GM18508 (cell line): ENCODE measurements at regions not wholly inside any gene's neighbourhood (a gene's known extent, or its start where the extent isn't known, plus 50 kb on each side); places are given as distances from the start of the nearest gene placed in this dataset.

Source experiments
- ATAC-seq: cut with Tn5 transposase; IDR thresholded peaks from one replicate; pipeline ENCODE4 v1.9.1; 2021; ENCODE audit warnings: moderate number of reproducible peaks; ENCODE audit not compliant: insufficient read depth, unreplicated experiment

DNA sequence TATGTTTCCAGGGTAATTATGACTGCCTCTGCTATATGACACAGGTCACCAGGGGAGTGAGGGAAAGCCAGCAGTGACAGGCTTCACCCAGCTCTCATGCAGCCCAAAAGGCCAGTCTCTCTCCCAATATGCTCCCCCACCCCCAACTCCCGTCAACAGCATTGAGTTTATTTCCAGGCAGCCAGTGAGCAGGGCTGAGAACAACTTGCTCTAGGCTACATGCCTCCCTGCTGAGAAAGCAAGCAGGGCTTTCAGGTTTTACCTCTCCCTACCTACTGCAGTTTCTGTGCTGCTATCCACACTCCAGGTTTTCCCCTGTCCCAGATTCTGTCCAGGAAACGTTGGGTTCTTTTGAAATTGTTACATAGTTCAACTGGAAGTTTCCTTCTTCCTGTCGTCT is 291.4 kb downstream of the PABPC4L start:
- no peak for ATAC-seq

GRCh38 chr4:133903029-133903428 is 298.6 kb downstream of the PABPC4L start:
- ATAC-seq = no peak

DNA sequence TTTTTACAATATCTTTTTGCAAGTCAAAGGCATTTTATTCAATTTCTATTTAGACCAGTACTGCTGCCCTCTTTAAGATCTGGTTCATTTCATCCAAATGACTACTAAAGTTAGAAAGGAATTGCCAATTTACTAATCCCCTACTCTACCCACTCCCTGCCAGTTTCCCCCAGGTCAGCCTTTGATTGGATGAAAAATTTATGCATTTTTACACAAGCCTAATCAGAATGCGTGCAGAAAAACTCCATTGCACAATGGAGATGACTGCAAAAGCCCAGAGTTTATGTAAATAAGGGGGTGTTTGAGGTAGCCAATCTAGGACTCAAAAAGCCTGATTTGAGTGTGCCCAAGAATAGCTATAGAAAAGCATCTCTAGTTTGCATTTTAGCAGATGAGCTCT is 310.6 kb downstream of the PABPC4L start:
- no peak for ATAC-seq

- ATAC-seq = no peak
These were observed 313.9 kb downstream of the PABPC4L start for GRCh38 chr4:133887723-133888122.

GRCh38 chr4:133869486-133869885 is 332.1 kb downstream of the PABPC4L start:
- no peak for ATAC-seq

GRCh38 chr4:133868856-133869255 is 332.7 kb downstream of the PABPC4L start:
- ATAC-seq = no peak

GRCh38 chr4:133866328-133866699 is 335.3 kb downstream of the PABPC4L start:
- no peak for ATAC-seq

DNA sequence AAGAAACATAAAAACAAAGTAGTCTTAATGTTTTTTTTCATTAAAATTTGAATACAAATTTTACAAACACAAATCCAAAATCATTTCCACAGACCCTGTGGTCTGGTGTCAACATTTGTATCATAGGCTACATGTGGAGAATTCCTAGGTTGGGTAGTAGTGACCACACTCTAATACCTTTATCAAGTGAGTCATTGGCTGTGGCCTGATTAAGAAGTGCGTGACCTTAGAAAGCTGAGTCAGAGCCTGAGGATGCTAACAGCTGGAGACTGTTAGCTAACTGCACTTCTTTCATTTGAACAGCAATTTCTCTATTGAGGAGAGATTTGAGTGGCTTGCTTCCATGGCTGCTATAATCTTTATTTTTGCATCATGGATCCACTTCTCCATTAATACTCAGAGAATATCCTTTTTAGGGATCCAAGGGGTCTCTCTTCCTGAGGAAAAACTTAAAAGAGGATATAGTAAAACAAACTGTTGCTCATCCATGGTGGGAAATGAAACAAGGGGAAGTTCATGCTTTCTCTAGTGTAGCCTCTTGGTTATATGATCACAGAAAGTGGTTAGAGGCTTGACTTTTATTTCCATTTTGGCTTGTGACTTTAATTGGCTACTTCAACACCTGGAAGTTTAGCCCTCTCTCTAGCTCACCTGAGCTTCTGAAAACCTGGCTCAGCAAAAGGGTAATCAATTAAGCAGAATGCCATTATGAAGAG is 335.8 kb downstream of the PABPC4L start:
- no peak for ATAC-seq

- ATAC-seq = no peak
These were observed 338.4 kb downstream of the PABPC4L start for GRCh38 chr4:133863153-133863552.

GRCh38 chr4:133856731-133857355 is 344.7 kb downstream of the PABPC4L start:
- ATAC-seq = no peak

DNA sequence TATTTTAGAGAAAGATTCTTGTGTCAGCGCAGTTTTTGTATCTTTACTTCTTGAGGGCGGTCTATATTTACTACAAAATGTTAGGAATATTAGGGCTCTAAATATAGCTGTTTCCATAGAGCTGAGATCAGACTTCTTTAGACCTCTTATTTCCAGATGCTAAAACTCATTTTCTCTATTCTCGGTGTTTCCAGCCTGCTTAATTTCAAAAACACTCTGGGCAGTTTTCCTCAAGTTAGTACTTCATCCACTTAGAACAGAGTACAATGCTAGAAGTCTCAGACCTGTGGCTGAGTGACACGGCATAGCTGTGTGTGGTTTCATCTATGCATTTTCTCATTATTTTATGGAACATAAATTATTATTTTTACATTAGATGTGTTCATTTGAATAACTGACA is 346.6 kb downstream of the PABPC4L start:
- ATAC-seq = no peak

DNA sequence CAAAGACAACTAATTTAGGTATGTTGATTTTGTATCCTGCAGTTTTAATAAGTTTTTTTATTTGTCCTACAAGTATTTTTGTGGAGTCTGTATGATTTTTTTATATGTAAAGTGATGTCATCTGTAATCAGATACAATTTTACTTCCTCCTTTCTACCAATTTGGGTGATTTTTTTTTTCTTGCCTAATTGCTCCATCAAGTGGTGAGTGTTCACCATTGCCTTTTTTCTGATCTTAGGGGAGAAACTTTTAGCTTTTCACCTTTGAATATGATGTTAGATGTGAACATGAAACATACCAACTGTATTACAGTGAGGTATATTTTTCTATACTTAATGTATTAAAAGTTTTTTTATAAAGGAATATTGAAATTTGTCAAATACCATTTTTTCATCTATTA is 362.3 kb downstream of the PABPC4L start:
- no peak for ATAC-seq

- no peak for ATAC-seq
These were observed 378.4 kb downstream of the PABPC4L start for GRCh38 chr4:133823177-133823576.

DNA sequence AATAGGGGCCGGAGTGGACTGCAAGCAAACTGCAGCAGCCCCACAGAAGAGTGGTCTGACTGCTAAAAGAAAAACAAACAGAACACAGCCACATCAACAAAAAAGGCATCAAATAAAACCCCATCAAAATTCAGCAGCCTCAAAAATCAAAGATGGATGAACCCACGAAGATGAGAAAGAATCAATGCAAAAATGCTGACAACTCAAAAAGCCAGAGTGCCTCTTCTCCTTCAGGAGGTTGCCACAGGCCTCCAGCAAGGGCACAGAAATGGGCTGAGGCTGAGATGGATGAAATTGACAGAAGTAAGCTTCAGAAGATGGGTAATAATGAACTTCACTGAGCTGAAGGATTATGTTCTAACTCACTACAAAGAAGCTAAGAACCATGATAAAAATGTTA is 388.6 kb downstream of the PABPC4L start:
- no peak for ATAC-seq

DNA sequence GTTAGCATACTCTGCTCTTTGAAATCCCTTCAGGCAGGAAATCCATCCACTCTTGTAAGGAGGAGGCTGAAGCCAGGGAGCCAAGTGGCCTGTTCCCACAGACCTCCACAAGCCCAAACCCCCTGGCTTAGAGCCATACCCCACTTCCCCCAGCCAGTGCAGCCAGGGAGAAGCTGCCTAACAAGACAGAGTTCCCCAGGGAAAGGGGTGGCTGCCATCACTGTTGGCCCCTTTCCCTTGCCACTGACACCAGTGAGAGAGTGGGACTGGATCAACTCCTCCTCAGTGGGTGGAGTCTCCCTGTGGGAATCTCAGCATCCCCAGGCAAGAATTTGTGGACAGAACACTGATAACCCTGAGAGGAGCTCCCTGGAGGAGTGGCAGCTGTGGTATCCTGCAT is 389.4 kb downstream of the PABPC4L start:
- ATAC-seq = no peak

DNA sequence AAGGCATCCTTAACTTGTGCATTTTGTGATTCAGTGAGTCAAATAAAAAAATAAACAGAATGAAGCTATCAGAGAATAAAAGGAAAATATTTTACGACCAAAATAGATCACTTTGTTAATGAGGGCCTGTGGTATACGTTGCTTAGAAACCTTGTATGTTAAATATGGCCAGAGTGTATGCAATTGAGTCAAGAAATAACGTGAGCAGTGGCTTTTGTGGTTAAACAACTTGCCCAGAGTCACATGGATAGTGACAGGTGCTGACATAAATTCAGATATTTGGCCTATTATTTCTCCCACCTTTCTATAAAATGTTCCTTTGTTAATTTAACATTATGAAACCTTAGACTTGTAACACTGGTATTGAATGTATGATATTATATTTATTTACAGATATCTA is 393.4 kb downstream of the PABPC4L start:
- ATAC-seq = no peak

GRCh38 chr4:133803341-133803740 is 398.2 kb downstream of the PABPC4L start:
- ATAC-seq = no peak

DNA sequence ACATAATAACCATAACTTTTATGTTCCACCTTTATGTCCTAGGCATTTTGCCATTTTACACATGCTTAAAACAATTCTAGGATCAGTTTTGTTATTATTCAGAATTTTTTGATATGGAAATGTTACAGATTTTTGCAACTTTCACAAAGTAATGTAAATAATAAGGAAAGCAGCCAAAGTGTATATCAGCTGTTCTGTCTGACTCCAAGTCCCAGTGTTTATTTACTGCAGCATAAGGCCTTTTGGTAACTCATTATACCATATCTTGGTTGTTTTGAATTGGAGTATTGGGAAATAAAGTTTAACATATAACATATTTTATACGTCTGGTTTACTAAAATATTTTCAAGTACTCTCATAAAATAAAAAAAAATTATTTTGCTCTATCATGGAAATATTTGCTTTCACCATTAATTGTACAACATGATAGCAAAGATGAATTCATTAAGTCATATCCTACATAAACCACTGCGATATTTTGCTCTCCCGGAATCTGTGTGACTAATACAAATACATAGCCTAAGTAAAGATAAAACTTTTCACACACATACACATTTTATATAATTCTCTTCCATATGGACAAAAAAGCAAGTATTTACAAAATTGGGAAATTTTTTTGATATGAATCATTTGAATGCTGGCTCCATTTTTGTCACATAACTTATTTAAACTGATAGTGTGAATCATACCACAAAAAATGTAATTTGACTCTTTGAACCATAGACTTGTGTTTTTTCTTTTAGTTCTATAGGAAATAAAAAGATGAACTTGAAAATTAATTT is 399.0 kb downstream of the PABPC4L start:
- no peak for ATAC-seq

DNA sequence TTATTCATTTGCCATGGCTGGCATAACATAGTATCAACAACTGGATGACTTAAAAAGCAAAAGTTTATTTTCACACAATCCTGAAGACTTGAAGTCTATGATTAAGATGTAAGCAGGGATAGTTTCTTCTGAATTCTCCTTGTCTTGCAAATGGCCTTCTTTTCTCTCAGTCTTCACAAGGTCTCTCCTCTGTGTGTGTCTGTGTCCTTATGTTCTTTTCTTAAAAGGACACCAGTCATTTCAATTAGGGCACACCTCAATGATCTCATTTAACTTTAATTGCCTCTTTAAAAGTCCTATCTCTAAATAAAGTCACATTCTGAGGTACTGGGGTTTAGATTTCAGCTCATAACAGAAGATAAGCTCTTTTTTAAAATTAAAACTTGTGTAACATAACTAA is 399.7 kb downstream of the PABPC4L start:
- no peak for ATAC-seq

DNA sequence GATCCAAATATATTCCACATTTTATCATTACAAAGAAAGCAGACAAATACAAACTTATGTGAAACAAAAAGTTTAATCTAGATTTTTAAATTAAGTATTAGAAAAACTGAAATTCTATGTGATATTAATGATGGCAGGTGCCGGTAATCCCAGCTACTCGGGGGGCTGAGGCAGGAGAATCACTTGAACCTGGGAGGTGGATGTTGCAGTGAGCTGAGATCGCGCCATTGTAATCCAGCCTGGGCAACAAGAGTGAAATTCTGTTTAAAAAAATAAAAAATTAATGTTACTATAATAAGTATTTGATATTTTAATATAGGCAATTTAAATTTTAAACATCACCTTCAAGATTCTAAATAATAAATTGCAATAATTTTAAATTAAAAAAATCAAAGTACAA is 400.6 kb downstream of the PABPC4L start:
- ATAC-seq = no peak

DNA sequence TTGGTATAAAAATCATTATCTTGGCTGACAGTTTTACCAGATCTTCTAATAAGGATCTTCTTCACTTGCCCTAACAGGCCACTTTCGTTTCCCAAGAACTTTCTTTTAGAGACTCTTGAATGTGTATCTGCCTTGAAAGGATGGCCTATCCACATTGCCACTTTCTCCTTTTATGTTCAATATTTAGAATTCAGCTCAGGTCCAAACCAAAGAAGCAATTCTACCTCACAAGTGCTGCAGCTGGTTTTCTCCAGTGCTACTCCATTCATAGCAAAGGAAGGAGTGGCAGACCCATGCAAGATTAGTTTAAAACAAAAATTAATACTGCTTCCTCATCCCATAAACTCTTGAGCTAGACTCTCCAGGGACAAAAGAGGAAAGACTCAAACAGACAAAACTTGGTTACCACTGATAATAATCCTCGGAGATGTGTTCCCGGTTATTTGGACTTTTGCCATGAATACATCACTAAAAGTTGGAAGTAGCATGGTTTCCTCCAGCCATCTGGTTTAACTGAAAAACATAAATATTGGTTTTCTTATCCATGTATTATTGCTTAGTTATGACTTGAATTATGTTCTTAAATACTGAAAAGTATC is 401.8 kb downstream of the PABPC4L start:
- no peak for ATAC-seq
